ENCODE measurements at regions not wholly inside any gene's neighbourhood (a gene's known extent, or its start where the extent isn't known, plus 50 kb on each side); places are given as distances from the start of the nearest gene placed in this dataset.

DNA sequence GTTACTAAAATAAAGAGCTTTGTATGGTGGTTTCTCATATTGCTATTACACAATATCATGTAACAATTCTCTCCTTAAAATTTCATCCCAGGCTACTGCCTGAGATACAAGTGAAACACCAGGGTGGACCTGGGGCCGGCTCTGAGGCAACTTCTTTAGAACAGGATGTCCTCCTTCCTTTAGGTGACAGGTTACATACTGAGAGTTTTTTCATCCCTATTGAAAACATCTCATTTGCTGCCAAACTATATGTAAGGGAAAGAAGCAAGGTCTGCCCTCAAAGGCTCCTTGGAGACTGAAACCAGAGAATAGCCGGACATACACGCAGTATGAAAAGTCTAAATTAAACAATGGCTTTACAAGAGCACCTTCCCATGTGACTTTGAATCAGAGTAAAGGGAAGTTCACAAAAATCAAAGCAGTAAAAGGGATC is 139.9 kb downstream of the DUSP6 start:
- TF ChIP-seq, protein P1, sequence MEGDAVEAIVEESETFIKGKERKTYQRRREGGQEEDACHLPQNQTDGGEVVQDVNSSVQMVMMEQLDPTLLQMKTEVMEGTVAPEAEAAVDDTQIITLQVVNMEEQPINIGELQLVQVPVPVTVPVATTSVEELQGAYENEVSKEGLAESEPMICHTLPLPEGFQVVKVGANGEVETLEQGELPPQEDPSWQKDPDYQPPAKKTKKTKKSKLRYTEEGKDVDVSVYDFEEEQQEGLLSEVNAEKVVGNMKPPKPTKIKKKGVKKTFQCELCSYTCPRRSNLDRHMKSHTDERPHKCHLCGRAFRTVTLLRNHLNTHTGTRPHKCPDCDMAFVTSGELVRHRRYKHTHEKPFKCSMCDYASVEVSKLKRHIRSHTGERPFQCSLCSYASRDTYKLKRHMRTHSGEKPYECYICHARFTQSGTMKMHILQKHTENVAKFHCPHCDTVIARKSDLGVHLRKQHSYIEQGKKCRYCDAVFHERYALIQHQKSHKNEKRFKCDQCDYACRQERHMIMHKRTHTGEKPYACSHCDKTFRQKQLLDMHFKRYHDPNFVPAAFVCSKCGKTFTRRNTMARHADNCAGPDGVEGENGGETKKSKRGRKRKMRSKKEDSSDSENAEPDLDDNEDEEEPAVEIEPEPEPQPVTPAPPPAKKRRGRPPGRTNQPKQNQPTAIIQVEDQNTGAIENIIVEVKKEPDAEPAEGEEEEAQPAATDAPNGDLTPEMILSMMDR (conservative IDR thresholded peaks at IDR 0.05 in 1 of 2, IDR thresholded peaks at IDR 0.05 in 1 of 2; ENCODE audit: extremely low read depth in 1 of 2, insufficient read depth in 1 of 2, low read depth in 1 of 2, low read length in 2 of 2) = no peak
- TF ChIP-seq EZH2 (IDR thresholded peaks at IDR 0.05; ENCODE audit: borderline replicate concordance, low read length) = no peak

Data from mammary epithelial cell (primary cell).